ENCODE measurements at regions not wholly inside any gene's neighbourhood (a gene's known extent, or its start where the extent isn't known, plus 50 kb on each side); places are given as distances from the start of the nearest gene placed in this dataset.
"Not testable (repeated sequence)": the region's sequence is repeated elsewhere in the genome, so short reads cannot be mapped to it uniquely, and the experiment has no call there.

DNA sequence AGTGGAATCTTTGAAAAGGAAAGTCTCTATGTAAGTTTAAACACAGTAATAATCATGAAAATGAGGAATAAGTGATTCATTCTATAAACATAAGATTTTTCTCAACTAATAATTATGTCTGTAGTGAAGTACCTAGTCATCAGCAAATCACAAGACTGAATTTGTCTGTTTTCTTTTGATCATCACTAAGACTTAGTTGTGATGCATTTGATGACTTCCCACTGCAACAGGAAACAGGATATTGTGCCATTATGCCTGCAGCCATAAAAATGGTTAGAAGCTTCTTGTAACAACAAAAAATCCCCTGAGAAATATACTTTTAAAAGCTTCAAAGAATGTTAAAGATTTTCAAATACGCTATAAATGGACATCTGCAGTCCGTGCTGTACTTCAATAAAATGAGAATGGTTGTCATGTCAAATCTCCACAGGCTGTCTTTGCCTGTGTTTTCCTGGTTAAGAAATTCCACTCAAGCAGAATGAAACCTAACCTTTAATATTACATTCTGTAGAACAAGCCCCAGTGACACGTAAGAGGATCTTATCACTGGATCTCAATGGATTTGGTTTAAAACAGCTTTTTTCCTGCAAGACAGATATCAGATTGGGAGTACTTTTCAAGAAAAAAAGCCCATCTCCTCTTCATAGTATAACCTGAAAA lies 1262.3 kb upstream of the PHF14 start:
- DNase-seq (ENCODE audit: low read depth) = no peak

- no peak for DNase-seq (ENCODE audit: low read depth)
Measured at GRCh38 chr7:9718071-9718661, 1255.5 kb upstream of the PHF14 start.

DNA sequence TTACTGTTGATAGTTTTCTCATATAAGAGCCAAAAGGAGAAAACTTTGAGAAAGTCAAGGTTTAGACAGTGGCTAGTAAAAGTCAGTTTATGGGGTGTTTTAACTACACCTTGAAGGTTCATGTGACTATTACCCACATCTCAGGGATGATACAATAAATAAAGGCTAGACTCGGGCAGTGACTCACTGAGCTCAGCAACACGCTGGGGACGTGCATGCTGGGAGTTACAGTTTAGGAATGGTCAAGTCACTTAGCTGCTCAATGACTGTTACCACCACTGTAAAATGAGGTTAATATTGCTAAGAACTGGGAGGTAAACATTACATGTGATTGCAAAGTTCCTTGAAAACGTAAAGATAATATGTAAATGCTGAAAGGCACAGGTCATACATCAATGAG lies 1254.4 kb upstream of the PHF14 start:
- DNase-seq (ENCODE audit: low read depth) = no peak

DNA sequence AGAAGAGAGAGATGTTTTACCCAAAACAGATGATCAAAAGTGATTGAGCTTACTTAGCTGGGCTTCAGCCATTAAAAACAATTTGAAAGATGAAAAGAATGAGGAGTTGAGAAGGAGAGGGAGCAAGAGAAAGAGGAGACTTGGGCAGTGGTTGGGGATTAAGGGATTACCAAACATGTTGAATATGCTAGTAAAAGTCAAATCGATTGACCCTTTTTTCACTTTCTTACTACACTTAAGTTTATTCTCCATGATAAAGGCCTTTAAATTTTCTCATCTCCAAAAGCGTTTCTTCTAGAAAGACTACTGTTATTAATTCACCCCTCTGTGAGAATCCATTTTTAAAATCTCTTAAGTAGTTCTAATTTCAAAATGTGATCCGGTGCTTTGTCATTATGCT lies 1254.0 kb upstream of the PHF14 start:
- no peak for DNase-seq (ENCODE audit: low read depth)

DNA sequence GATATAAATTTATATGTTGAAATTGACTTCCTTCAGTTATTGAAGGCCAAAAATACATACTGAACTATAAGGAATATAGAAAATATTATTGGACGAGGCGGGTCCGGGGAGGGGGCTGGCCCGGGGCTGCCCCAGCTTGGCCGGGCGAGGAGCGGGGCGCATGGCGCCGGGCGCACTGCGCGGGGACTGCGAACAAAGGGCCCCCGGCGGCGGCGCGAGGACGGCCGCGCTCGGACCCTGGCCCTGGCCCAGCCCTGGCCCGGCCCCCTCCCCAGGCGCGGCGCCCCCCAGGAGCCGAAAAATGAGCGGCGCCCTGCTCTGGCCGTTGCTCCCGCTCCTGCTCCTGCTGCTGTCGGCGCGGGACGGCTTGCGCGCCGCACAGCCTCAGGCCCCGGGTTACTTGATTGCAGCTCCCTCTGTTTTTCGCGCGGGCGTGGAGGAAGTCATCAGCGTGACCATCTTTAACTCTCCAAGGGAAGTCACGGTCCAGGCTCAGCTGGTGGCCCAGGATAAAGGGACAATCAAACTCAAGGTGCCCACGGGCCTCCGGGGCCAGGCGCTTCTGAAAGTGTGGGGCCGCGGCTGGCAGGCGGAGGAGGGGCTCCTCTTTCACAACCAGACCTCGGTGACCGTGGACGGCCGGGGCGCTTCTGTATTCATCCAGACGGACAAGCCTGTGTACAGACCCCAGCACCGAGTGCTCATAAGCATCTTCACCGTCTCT lies 1247.6 kb upstream of the PHF14 start:
- DNase-seq (ENCODE audit: low read depth) = not testable (repeated sequence)

GRCh38 chr7:9726811-9727210 lies 1246.9 kb upstream of the PHF14 start:
- DNase-seq (ENCODE audit: low read depth) = not testable (repeated sequence)

GRCh38 chr7:9727467-9727869 lies 1246.2 kb upstream of the PHF14 start:
- not testable (repeated sequence) for DNase-seq (ENCODE audit: low read depth)

DNA sequence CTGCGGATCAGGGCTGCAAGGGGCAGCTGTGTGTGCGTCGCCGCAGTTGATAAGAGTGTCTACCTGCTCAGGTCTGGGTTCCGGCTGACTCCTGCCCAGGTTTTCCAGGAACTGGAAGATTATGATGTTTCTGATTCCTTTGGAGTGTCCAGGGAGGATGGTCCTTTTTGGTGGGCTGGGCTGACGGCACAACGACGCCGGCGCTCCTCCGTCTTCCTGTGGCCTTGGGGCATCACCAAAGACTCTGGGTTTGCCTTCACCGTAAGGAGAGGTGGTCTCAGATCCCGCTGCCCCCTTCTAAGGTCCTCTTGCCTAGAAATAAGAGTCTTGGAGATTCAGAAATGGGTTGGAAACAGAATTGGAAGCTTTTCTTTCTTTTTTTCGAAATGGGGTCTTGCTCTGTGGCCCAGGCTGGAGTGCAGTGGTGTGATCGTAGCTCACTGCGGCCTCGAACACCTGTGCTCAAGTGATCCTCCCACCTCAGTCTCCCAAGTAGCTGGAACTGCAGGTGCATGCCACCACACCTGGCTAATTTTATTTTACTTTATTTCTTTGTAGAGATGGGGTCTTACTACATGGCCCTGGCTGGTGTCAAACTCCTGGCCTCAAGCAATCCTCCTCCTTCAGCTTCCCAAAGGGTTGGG lies 1245.5 kb upstream of the PHF14 start:
- not testable (repeated sequence) for DNase-seq (ENCODE audit: low read depth)

GRCh38 chr7:9752033-9752432 lies 1221.6 kb upstream of the PHF14 start:
- DNase-seq (ENCODE audit: low read depth) = no peak

- DNase-seq (ENCODE audit: low read depth) = no peak
Measured at GRCh38 chr7:9761224-9761623, 1212.4 kb upstream of the PHF14 start.

DNA sequence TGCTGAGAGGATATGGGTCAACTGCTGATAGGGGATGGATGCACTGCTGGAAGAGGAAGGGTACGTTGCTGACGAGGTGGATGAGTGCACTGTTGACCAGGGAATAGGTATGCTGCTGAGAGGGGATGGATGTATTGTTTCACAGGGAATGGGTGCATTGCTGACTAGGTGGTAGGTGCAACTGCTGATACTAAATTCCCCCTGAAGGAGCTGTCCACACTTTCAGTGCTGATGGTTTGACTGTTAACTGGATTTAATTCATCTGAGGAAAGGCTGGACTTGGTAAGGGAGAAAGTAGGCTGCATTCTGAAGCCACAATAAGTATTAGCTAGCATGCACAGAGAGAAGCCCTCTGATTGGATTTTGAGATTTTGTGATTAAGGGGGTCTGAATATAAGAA lies 1196.8 kb upstream of the PHF14 start:
- no peak for DNase-seq (ENCODE audit: low read depth)

- DNase-seq (ENCODE audit: low read depth) = no peak
Measured at GRCh38 chr7:9778367-9778766, 1195.3 kb upstream of the PHF14 start.

DNA sequence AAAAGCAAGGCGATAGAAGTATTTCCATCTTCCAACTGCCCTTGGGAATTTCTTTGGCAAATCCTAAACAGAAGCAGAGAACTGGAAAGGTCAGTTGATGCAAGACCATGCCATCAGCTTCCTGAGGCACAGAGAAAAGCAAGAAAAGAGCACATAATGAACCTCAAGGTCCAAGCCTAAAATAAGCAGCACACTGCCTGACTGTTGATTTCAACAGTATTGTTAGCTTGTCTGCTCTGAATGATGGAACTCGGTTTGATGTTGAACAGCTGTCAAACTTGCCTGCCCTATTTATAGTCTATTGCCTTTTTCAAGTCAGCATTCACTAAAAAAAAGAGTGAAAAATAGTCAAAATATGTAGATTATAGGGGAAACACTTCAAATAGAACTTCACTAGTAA lies 1192.0 kb upstream of the PHF14 start:
- no peak for DNase-seq (ENCODE audit: low read depth)

DNA sequence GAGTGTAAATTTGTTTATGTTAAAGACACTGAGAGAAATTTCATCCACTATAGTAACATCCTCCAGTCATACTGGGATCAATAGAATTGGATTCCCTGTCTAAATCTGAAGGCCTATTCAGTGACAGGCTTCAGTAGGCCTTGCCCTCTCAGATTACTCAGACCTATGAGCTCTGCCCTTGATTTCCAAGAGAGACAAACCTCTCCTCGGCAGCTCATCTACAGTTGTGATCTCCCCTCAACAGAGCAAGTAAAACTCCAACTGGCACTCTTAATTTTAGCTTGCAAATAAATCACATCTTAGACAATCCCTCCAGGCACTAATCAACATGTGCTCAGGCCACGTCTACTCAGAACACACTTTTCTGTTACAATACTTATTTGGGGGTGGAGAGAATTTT lies 1191.4 kb upstream of the PHF14 start:
- DNase-seq (ENCODE audit: low read depth) = no peak

DNA sequence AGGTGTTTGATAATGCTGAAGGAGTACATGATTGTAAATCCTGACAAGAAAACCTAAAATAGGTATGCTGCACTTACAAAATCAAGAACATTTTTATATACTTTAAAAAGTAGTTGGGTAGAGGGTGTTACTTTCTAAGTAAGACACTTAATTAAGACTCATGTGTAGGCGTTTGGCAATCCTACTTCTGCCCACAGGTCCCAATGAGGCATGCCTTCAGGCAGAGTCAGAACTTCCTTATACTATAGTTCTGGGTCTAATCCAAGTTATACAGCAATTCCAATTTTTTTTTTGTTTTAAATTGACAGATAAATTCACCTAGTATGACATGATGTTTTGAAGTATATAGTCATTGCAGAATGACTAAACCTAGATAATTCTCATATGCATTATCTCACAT lies 1188.5 kb upstream of the PHF14 start:
- DNase-seq (ENCODE audit: low read depth) = no peak

GRCh38 chr7:9796241-9796640 lies 1177.4 kb upstream of the PHF14 start:
- DNase-seq (ENCODE audit: low read depth) = no peak

DNA sequence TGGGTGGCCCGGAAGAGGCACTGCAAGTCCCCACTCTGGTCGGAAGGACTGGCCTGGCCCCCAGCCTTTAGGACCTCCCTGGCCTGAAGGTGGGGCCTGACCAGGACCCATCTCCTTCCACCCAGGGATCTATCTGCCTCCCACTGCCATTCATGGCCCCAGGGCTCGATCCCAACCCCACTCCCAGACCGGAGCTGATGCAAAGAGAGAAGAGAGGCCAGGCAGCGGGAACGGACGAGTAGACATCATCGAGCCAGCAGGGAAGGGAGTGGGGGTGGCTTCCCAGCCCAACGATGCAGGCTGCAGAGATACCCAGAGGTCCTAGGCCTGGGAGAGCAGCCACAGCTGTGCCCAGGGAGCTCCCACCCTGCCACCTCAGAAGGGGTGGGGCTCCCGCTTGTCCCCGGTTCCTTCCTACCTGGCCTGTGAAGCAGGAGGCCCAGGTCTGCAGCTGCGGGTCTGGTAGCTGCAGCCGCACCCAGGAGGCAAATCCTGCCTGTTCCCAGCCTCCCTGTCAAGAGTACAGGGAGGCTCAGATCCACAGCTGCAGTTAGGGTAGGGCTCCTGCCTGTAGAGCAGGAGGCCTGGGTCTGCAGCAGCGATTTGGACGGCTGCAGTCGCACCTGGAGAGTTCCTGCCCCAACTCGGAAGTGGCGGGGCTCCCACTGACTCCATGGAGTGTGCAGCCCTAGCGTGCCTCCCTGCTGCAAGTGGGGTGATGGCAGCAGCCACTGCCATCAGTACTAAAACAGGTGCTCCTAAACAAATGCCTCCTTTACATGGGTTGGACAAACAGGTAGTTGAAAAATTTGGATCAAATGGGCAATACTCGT lies 1151.0 kb upstream of the PHF14 start:
- no peak for DNase-seq (ENCODE audit: low read depth)

DNA sequence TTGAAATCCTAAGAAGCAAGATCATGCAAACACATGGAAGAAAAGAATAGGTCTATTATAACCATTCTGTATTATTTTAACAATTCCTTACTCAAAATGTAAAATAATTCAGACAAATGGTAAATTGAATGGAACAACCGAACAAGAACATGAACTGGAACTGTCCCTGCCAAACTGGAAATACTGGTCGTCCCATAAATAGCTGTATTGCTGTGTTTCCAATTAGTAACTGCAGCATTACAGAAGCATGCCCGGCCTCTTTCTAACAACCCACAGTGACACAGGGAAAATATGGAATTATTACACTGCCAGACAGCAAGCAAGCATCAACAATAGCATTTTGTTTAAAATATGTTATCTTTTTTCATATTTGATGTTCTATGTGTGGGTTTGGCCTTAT lies 1138.5 kb upstream of the PHF14 start:
- DNase-seq (ENCODE audit: low read depth) = no peak

DNA sequence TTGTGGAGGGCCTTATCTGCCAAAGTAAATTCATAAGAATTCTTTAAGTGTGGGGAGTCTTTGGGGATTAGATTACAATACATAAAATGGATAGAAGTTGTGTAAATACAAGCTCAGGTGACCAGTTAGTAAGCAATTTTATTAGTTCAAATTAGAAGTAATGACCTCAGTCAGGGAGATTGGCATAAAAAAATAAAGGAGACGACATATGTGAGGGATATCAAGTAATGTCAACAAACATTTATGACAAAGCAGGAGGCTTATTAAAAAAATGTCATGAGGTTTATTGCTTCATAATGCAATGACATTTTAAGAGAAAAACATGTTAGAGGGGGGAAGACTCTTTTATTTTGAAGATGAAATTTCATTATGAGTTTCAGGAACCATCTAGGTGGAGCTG lies 1137.0 kb upstream of the PHF14 start:
- DNase-seq (ENCODE audit: low read depth) = no peak

GRCh38 chr7:9842301-9842700 lies 1131.4 kb upstream of the PHF14 start:
- no peak for DNase-seq (ENCODE audit: low read depth)

GRCh38 chr7:9846902-9847301 lies 1126.8 kb upstream of the PHF14 start:
- no peak for DNase-seq (ENCODE audit: low read depth)

- no peak for DNase-seq (ENCODE audit: low read depth)
Measured at GRCh38 chr7:9854605-9855004, 1119.1 kb upstream of the PHF14 start.
